NT2/D1 (cell line): ENCODE measurements at regions not wholly inside any gene's neighbourhood (a gene's known extent, or its start where the extent isn't known, plus 50 kb on each side); places are given as distances from the start of the nearest gene placed in this dataset.

Experiments used
- SUZ12 ChIP-seq: IDR thresholded peaks from 2 replicates; pipeline ENCODE4 v1.6.1; 2011; ENCODE audit not compliant: insufficient read length, insufficient read depth; ENCODE audit errors: extremely low read depth
- YY1 ChIP-seq: IDR thresholded peaks from 2 replicates; pipeline ENCODE4 v1.6.1; 2011; ENCODE audit not compliant: insufficient read length, insufficient read depth
- ZNF274 ChIP-seq: IDR thresholded peaks from 2 replicates; pipeline ENCODE4 v1.6.1; 2011; ENCODE audit warnings: mild to moderate bottlenecking, low read depth, low read length

DNA sequence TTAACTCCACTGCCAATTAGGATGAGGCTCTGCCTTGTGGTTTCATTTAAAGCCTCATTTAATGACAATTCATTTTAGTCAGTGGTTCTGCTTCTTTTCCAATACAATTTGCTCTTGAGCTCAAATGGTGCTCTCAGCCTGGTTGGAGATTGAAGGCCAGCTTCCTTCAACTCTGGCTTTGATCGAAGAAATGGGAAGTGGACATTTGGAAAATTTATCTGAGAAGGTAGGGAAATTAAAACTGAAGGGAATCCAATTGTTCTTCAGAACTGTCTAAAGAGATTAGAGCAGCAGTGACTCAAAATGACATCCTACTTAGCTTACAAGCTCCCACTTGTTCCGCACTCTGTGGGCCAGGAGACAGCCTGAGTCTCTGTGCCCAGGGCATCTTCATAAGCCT lies 206.8 kb downstream of the SMARCA1 start:
- TF ChIP-seq YY1 = no peak
- no peak for TF ChIP-seq ZNF274
- no peak for TF ChIP-seq SUZ12
